Body of pancreas (tissue), 4 donors: ENCODE measurements at regions not wholly inside any gene's neighbourhood (a gene's known extent, or its start where the extent isn't known, plus 50 kb on each side); places are given as distances from the start of the nearest gene placed in this dataset.

Source experiments
- ATAC-seq: fragments of 150-250 bp; one replicate; pipeline ENCODE4 v1.9.1; 2016
- DNase-seq, 4 donors: peaks; one replicate each; pipeline ENCODE4 v3.0.0-alpha.2; 2019
- H3K27ac ChIP-seq, 4 donors: fragments of 200-600 bp; sonication (generic); 1 replicate in 3 of 4; 2 replicates in 1 of 4; pipeline versions ENCODE4 v1.5.1 to v1.6.1; 2016 to 2019; ENCODE audit warnings: mild to moderate bottlenecking in 1 of 4, mixed read lengths in 1 of 4, moderate library complexity in 1 of 4
- H3K27me3 ChIP-seq, 2 donors: fragments of 200-600 bp; sonication (generic); one replicate each; pipeline ENCODE4 v1.6.0; 2016; ENCODE audit warnings: mild to moderate bottlenecking in 1 of 2
- H3K36me3 ChIP-seq, 2 donors: fragments of 200-600 bp; sonication (generic); replicated peaks in 1 of 2; 2 replicates each; pipeline ENCODE4 v1.5.1; 2016; ENCODE audit warnings: low read depth in 2 of 2; ENCODE audit not compliant: insufficient read depth in 1 of 2
- H3K4me1 ChIP-seq: fragments of 200-600 bp; sonication (generic); one replicate; pipeline ENCODE4 v1.6.0; 2016
- H3K4me3 ChIP-seq, 2 donors: fragments of 200-600 bp; sonication (generic); 1 replicate in 1 of 2; 2 replicates in 1 of 2; pipeline ENCODE4 v1.5.1; 2016 to 2019
- H3K9me3 ChIP-seq, 3 donors: fragments of 200-600 bp; sonication (generic); 1 replicate in 2 of 3; 2 replicates in 1 of 3; pipeline ENCODE4 v1.5.1; 2016
- CTCF ChIP-seq, 7 experiments: fragments of 450-650 bp in 4 of 7; fragments of 200-600 bp in 3 of 7; sonication (generic) in 3 of 7; IDR thresholded peaks; one replicate each; pipeline ENCODE4 v1.5.1; 2016 to 2019; ENCODE audit warnings: antibody characterized with exemption in 7 of 7
- POLR2A ChIP-seq, 3 donors: fragments of 450-650 bp; IDR thresholded peaks; one replicate each; pipeline ENCODE4 v1.6.1; 2016; ENCODE audit warnings: antibody characterized with exemption in 3 of 3, mild to moderate bottlenecking in 2 of 3
- WGBS, 2 donors: methylation state at CpG; one replicate each; pipeline ENCODE4 v1.1.5; 2017; 5-methylcytosine and 5-hydroxymethylcytosine counted together
- intact Hi-C: fragments of 100-400 bp; cut with DNase I; formaldehyde crosslinking; loops from one replicate; pipeline ENCODE4 v1.15.1; 2023

- no peak for DNase-seq
- 84 to 97% methylated on average over 1 of the region's 1 CpG for whole genome bisulfite sequencing, 2 donors
- Histone ChIP-seq H3K27ac (no peak overlapping the region), H3K4me3 (no peak overlapping the region), H3K4me1 (no peaks in the 10 kb centered on the region), H3K36me3 (no peaks in the 10 kb centered on the region), H3K9me3 (no peaks in the 10 kb centered on the region), H3K27me3 (no peaks in the 10 kb centered on the region)
- no peak for TF ChIP-seq POLR2A (IDR thresholded peaks at IDR 0.05)
- TF ChIP-seq CTCF (IDR thresholded peaks at IDR 0.05), result no peak
- ATAC-seq, result no peak
- intact Hi-C loops, result no loop called here
Measured at GRCh38 chr3:118540826-118541225, 493.8 kb downstream of the IGSF11 start.

GRCh38 chr3:118541796-118542195 is 492.9 kb downstream of the IGSF11 start:
- Histone ChIP-seq H3K4me1 (no peaks in the 10 kb centered on the region), H3K4me3 (no peak overlapping the region), H3K27me3 (no peaks in the 10 kb centered on the region), H3K27ac (no peak overlapping the region), H3K36me3 (no peaks in the 10 kb centered on the region), H3K9me3 (no peaks in the 10 kb centered on the region)
- ATAC-seq (no peak), DNase-seq (no peak)
- intact Hi-C loops, result no loop called here
- 65 to 77% methylated on average over 2 of the region's 2 CpGs for WGBS, 2 donors
- TF ChIP-seq POLR2A (IDR thresholded peaks at IDR 0.05), result no peak
- no peak for TF ChIP-seq CTCF (IDR thresholded peaks at IDR 0.05)

GRCh38 chr3:118543832-118544231 is 490.8 kb downstream of the IGSF11 start:
- Histone ChIP-seq H3K4me3 (no peak overlapping the region), H3K27me3 (no peaks in the 10 kb centered on the region), H3K36me3 (no peaks in the 10 kb centered on the region), H3K27ac (no peak overlapping the region), H3K4me1 (no peaks in the 10 kb centered on the region), H3K9me3 (no peaks in the 10 kb centered on the region)
- no peak for ATAC-seq
- 23 to 44% methylated on average over 1 of the region's 1 CpG for WGBS, 2 donors
- TF ChIP-seq CTCF (IDR thresholded peaks at IDR 0.05), result no peak
- TF ChIP-seq POLR2A (IDR thresholded peaks at IDR 0.05), result no peak
- intact Hi-C loops, result no loop called here
- no peak for DNase-seq

GRCh38 chr3:118544458-118544857 is 490.2 kb downstream of the IGSF11 start:
- Histone ChIP-seq H3K4me3 (no peak overlapping the region), H3K27me3 (no peaks in the 10 kb centered on the region), H3K4me1 (no peaks in the 10 kb centered on the region), H3K27ac (no peak overlapping the region), H3K9me3 (no peaks in the 10 kb centered on the region), H3K36me3 (no peaks in the 10 kb centered on the region)
- TF ChIP-seq POLR2A (IDR thresholded peaks at IDR 0.05) (no peak), CTCF (IDR thresholded peaks at IDR 0.05) (no peak)
- ATAC-seq (no peak), DNase-seq (no peak)
- intact Hi-C loops, result no loop called here
- 66 to 70% methylated on average over 5 of the region's 5 CpGs for WGBS, 2 donors

GRCh38 chr3:118548434-118548833 is 486.2 kb downstream of the IGSF11 start:
- Histone ChIP-seq H3K36me3 (no peaks in the 10 kb centered on the region), H3K9me3 (no peaks in the 10 kb centered on the region), H3K4me1 (no peaks in the 10 kb centered on the region), H3K4me3 (no peak overlapping the region), H3K27me3 (no peaks in the 10 kb centered on the region), H3K27ac (no peak overlapping the region)
- 78 to 87% methylated on average over 4 of the region's 4 CpGs for WGBS, 2 donors
- no peak for DNase-seq
- intact Hi-C loops, result no loop called here
- TF ChIP-seq CTCF (IDR thresholded peaks at IDR 0.05) (no peak), POLR2A (IDR thresholded peaks at IDR 0.05) (no peak)
- no peak for ATAC-seq
